ENCODE measurements at regions not wholly inside any gene's neighbourhood (a gene's known extent, or its start where the extent isn't known, plus 50 kb on each side); places are given as distances from the start of the nearest gene placed in this dataset.

- TF ChIP-seq GABPA (IDR thresholded peaks at IDR 0.05; ENCODE audit: low read depth) (no peak), EZH2 (IDR thresholded peaks at IDR 0.05; ENCODE audit: borderline replicate concordance, control insufficient read depth, low read depth, low read length) (no peak)
- TF ChIP-seq, protein P1, sequence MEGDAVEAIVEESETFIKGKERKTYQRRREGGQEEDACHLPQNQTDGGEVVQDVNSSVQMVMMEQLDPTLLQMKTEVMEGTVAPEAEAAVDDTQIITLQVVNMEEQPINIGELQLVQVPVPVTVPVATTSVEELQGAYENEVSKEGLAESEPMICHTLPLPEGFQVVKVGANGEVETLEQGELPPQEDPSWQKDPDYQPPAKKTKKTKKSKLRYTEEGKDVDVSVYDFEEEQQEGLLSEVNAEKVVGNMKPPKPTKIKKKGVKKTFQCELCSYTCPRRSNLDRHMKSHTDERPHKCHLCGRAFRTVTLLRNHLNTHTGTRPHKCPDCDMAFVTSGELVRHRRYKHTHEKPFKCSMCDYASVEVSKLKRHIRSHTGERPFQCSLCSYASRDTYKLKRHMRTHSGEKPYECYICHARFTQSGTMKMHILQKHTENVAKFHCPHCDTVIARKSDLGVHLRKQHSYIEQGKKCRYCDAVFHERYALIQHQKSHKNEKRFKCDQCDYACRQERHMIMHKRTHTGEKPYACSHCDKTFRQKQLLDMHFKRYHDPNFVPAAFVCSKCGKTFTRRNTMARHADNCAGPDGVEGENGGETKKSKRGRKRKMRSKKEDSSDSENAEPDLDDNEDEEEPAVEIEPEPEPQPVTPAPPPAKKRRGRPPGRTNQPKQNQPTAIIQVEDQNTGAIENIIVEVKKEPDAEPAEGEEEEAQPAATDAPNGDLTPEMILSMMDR (IDR thresholded peaks at IDR 0.05 in 2 of 3, conservative IDR thresholded peaks at IDR 0.05 in 1 of 3; ENCODE audit: control insufficient read depth in 2 of 3, extremely low read depth in 1 of 3, insufficient read depth in 1 of 3, low read depth in 3 of 3, low read length in 3 of 3): no peak
Measured at GRCh38 chr2:136051725-136052048, 66.3 kb upstream of the DARS1 start.
